DND-41 (cell line): ENCODE measurements at regions not wholly inside any gene's neighbourhood (a gene's known extent, or its start where the extent isn't known, plus 50 kb on each side); places are given as distances from the start of the nearest gene placed in this dataset.

Source experiments
- CTCF ChIP-seq: IDR thresholded peaks from 2 replicates; pipeline ENCODE4 v1.5.1; 2012; ENCODE audit warnings: borderline replicate concordance, low read length, moderate library complexity, mild to moderate bottlenecking; ENCODE audit not compliant: poor library complexity, severe bottlenecking; ENCODE audit errors: extremely low read depth
- EZH2 ChIP-seq: IDR thresholded peaks from 3 replicates; pipeline ENCODE4 v1.6.1; 2012; ENCODE audit warnings: borderline replicate concordance, low read depth, mild to moderate bottlenecking, moderate library complexity, low read length, inconsistent platforms; ENCODE audit not compliant: severe bottlenecking

- TF ChIP-seq CTCF (no peak), EZH2 (no peak)
Observed at GRCh38 chr2:239884875-239885274, 140.3 kb downstream of the NDUFA10 start.
